ENCODE measurements at regions not wholly inside any gene's neighbourhood (a gene's known extent, or its start where the extent isn't known, plus 50 kb on each side); places are given as distances from the start of the nearest gene placed in this dataset.

- H3K4me3 Mint-ChIP-seq = no peak overlapping the region
Measured at GRCh38 chr5:2310946-2311345, 428.2 kb upstream of the IRX4 start.

DNA sequence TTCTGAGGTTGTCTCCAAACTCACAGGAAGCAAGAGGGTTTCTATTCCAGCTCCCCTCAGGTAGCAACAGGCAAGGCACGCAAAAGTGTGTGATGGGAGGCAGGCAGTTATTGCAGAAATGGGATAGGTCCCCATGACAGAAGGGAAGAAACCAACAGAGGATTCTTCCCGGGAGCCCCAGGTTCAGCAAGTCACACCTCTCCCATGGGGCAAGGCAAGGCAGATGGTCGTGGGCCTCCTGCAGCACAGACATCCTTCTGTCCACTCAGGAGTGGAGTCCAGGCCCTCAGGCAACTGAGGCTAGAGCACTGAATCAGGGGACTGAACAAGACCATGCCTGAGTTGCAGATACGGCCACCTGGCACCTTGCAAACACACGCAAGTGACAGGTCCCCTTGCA lies 424.9 kb upstream of the IRX4 start:
- DNase-seq (ENCODE audit: low spot score in 2 of 2) (no peak), ATAC-seq (no peak)
- Mint-ChIP-seq H3K4me3 (no peak overlapping the region), H3K4me1 (no peaks in the 10 kb centered on the region), H3K27ac (no peak overlapping the region), H3K9me3 (no peaks in the 10 kb centered on the region), H3K36me3 (no peaks in the 10 kb centered on the region)

More at GRCh38 chr5:2310946-2311345, 428.2 kb upstream of the IRX4 start:
- no peaks in the 10 kb centered on the region for H3K36me3 Mint-ChIP-seq
- peaks cover 4% of the 10 kb centered on the region for H3K9me3 Mint-ChIP-seq
- no peaks in the 10 kb centered on the region for H3K4me1 Mint-ChIP-seq
- DNase-seq (ENCODE audit: low spot score in 2 of 2) = no peak
- no peak overlapping the region for H3K27ac Mint-ChIP-seq
- peak; percentile 21 for ATAC-seq

DNA sequence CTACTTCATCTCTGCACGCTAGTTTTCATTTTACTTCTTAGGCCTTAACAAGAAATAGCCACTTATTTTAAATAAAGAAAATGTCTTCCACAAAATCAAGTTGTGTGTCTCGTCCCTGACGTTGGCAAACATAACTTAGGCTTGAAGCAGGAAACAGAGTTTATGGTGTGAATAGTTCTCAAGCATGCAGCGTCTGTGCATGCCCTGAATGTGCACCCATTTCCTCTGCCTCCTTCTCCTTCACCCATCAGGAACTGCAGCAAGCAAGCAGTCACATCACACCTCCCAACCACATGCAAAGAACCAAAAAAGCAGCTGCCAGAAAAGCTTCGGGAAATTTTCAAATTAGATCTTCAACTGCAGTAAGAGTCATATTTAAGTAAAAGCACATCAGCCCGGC lies 424.0 kb upstream of the IRX4 start:
- no peak overlapping the region for H3K4me3 Mint-ChIP-seq
- H3K36me3 Mint-ChIP-seq = no peaks in the 10 kb centered on the region
- ATAC-seq (no peak), DNase-seq (ENCODE audit: low spot score in 2 of 2) (no peak)
- H3K9me3 Mint-ChIP-seq = no peaks in the 10 kb centered on the region
- H3K27ac Mint-ChIP-seq = no peak overlapping the region
- H3K4me1 Mint-ChIP-seq = no peaks in the 10 kb centered on the region

DNA sequence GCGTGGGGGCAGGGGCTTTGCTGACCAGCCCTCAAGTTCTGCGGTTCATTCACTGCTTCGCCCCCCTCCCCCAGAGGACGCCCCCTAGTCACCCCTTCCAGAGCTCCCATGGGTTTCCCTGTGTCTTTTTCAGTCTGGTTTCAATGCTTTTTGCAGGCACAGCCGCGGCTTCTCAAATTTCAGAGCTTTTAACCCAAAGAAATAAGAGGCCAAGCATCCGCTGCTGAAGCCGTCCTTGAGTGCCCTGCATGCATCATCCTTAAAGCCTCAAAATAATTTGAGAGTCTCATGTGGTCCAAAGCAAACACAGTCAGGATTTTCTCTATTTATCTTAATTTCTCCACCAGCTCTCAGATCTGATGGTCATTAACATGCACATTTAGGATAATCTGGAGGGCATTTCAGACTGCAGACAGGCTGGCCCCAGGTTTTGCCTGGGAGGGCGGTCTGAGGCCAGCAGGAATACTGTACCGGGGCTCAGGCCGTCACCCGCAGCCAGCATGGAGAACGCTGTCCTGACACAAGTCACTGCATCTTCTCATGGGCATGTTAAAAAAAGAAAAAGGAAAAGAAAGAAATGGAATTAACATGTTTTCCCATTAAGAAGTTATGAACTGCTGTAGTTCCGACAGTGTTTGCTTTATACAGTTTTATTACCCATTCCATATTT lies 420.8 kb upstream of the IRX4 start:
- H3K9me3 Mint-ChIP-seq = no peaks in the 10 kb centered on the region
- no peak for ATAC-seq
- H3K4me1 Mint-ChIP-seq = no peaks in the 10 kb centered on the region
- H3K36me3 Mint-ChIP-seq = no peaks in the 10 kb centered on the region
- H3K27ac Mint-ChIP-seq = no peak overlapping the region
- H3K4me3 Mint-ChIP-seq = no peak overlapping the region
- no peak for DNase-seq (ENCODE audit: low spot score in 2 of 2)

- Mint-ChIP-seq H3K27ac (no peak overlapping the region), H3K4me3 (no peak overlapping the region), H3K4me1 (no peaks in the 10 kb centered on the region), H3K9me3 (no peaks in the 10 kb centered on the region), H3K36me3 (no peaks in the 10 kb centered on the region)
- DNase-seq (ENCODE audit: low spot score in 2 of 2) (no peak), ATAC-seq (no peak)
Measured at GRCh38 chr5:2302169-2302568, 419.4 kb upstream of the IRX4 start.

DNA sequence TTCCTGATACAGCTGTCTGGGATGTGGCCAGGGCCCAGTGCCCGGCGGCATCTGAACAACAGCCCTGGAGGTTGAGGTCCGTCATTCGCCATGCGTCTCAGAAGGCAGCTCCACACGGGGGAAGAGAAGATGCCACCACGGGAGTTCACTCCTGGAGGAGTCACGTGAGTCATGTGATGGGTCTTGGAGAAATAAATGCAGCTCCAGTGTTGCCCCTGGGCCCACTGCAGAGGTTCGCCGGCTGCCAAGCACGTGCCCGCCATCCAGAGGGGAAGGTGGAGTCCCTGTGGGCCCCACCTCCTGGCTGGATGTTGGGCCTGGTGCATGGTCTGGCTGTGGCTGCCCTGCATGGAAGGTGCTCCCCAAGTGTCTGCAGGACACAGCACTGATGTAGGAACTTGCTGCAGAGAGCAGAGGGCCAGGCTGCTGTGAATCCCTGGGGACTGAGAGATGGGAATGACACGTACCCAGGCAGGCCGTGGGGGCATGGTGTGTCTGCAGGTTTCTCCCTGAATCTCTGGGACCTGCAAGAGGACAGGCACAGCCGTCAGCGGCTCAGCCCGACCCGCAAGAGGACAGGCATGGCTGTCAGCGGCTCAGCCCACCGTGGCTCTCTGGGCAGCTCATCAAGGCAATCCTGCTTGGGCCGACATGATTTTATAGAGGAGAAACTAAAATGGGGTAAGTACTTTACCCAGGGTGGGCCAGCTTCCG lies 418.3 kb upstream of the IRX4 start:
- Mint-ChIP-seq H3K36me3 (no peaks in the 10 kb centered on the region), H3K9me3 (no peaks in the 10 kb centered on the region), H3K4me1 (no peaks in the 10 kb centered on the region), H3K27ac (no peak overlapping the region), H3K4me3 (no peak overlapping the region)
- DNase-seq (ENCODE audit: low spot score in 2 of 2) (no peak), ATAC-seq (no peak)

DNA sequence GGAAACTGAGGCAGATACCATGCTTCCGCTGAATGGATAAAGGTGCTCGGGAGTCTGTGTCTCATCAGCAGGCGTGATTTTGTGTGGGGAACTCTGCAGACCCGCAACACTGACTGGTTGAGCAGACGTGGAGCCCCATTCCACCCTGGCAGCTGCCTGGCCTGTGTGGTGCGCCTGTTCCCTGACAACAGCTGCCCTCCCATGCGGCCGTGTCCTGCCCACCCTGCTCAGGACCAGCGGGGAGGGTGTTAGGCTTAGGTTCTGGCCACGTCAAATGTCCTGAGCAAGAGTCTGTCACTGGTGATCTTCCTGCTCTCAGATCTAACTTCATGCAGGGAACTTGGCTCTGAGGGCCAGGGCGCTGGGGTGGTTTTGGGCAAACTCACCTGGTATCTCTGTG lies 417.7 kb upstream of the IRX4 start:
- Mint-ChIP-seq H3K4me1 (no peaks in the 10 kb centered on the region), H3K36me3 (no peaks in the 10 kb centered on the region), H3K27ac (no peak overlapping the region), H3K9me3 (no peaks in the 10 kb centered on the region), H3K4me3 (no peak overlapping the region)
- DNase-seq (ENCODE audit: low spot score in 2 of 2) (no peak), ATAC-seq (no peak)

GRCh38 chr5:2299388-2300220 lies 416.9 kb upstream of the IRX4 start:
- H3K4me3 Mint-ChIP-seq = no peak overlapping the region
- H3K36me3 Mint-ChIP-seq = no peaks in the 10 kb centered on the region
- no peak for ATAC-seq
- no peaks in the 10 kb centered on the region for H3K4me1 Mint-ChIP-seq
- no peak overlapping the region for H3K27ac Mint-ChIP-seq
- DNase-seq (ENCODE audit: low spot score in 2 of 2) = no peak
- no peaks in the 10 kb centered on the region for H3K9me3 Mint-ChIP-seq

- ATAC-seq (no peak), DNase-seq (ENCODE audit: low spot score in 2 of 2) (no peak)
- no peaks in the 10 kb centered on the region for H3K4me1 Mint-ChIP-seq
- H3K36me3 Mint-ChIP-seq = no peaks in the 10 kb centered on the region
- no peak overlapping the region for H3K4me3 Mint-ChIP-seq
- H3K27ac Mint-ChIP-seq = no peak overlapping the region
- H3K9me3 Mint-ChIP-seq = no peaks in the 10 kb centered on the region
Measured at GRCh38 chr5:2298781-2299180, 416.1 kb upstream of the IRX4 start.

- Mint-ChIP-seq H3K27ac (no peak overlapping the region), H3K4me3 (no peak overlapping the region), H3K4me1 (no peaks in the 10 kb centered on the region), H3K9me3 (no peaks in the 10 kb centered on the region), H3K36me3 (no peaks in the 10 kb centered on the region)
- no peak for ATAC-seq
- DNase-seq (ENCODE audit: low spot score in 2 of 2) = no peak
Measured at GRCh38 chr5:2297991-2298390, 415.3 kb upstream of the IRX4 start.

DNA sequence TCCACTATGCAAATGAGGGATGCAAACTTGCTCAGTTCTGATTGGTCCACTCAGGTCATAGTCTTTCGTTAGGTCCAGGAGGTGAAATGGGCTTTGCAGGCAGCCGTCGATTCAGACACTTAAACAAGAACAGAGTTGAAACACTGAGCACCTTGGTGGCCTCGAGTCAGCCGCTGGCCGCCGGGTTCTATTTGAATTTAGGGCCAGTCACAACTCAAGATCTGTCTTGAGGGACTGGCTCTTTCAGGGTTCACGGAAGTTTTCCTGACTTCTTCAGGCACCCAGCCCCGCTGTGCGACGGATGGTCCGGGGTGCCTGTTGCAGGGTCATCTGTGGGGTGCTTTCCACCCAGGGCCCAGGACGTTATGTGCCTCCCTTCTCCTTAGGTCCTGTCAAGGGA lies 412.8 kb upstream of the IRX4 start:
- DNase-seq (ENCODE audit: low spot score in 2 of 2) (no peak), ATAC-seq (no peak)
- Mint-ChIP-seq H3K27ac (no peak overlapping the region), H3K4me1 (no peaks in the 10 kb centered on the region), H3K36me3 (no peaks in the 10 kb centered on the region), H3K9me3 (no peaks in the 10 kb centered on the region), H3K4me3 (no peak overlapping the region)

GRCh38 chr5:2293906-2294305 lies 411.2 kb upstream of the IRX4 start:
- no peak overlapping the region for H3K27ac Mint-ChIP-seq
- ATAC-seq (no peak), DNase-seq (ENCODE audit: low spot score in 2 of 2) (no peak)
- H3K4me3 Mint-ChIP-seq = no peak overlapping the region
- no peaks in the 10 kb centered on the region for H3K9me3 Mint-ChIP-seq
- H3K36me3 Mint-ChIP-seq = no peaks in the 10 kb centered on the region
- H3K4me1 Mint-ChIP-seq = no peaks in the 10 kb centered on the region

GRCh38 chr5:2291146-2291840 lies 408.6 kb upstream of the IRX4 start:
- H3K27ac Mint-ChIP-seq = no peak overlapping the region
- H3K4me3 Mint-ChIP-seq = no peak overlapping the region
- H3K36me3 Mint-ChIP-seq = no peaks in the 10 kb centered on the region
- ATAC-seq = no peak
- no peaks in the 10 kb centered on the region for H3K4me1 Mint-ChIP-seq
- DNase-seq (ENCODE audit: low spot score in 2 of 2) = no peak
- H3K9me3 Mint-ChIP-seq = peaks cover 3% of the 10 kb centered on the region

GRCh38 chr5:2289380-2289779 lies 406.7 kb upstream of the IRX4 start:
- Mint-ChIP-seq H3K4me3 (no peak overlapping the region), H3K27ac (no peak overlapping the region), H3K36me3 (no peaks in the 10 kb centered on the region), H3K9me3 (peaks cover 3% of the 10 kb centered on the region), H3K4me1 (no peaks in the 10 kb centered on the region)
- ATAC-seq (no peak), DNase-seq (ENCODE audit: low spot score in 2 of 2) (no peak)

DNA sequence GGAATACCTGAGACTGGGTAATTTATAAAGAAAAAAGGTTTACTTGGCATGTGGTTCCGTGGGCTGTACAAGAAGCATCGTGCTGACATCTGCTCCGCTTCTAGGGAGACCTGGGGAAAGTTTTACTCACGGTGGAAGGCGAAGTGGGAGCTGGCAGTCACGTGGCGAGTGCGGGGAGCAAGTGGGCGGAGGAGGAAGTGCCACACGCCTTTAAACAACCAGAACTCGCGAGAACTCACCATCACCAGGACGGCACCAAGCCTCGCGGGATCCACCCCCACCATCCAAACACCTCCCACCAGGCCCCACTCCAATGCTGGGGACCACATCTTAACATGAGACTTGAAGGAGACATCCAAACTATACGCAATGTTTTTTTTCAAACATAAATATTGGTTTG lies 406.2 kb upstream of the IRX4 start:
- no peak overlapping the region for H3K4me3 Mint-ChIP-seq
- no peaks in the 10 kb centered on the region for H3K4me1 Mint-ChIP-seq
- H3K9me3 Mint-ChIP-seq = peaks cover 3% of the 10 kb centered on the region
- DNase-seq (ENCODE audit: low spot score in 2 of 2) (no peak), ATAC-seq (no peak)
- no peaks in the 10 kb centered on the region for H3K36me3 Mint-ChIP-seq
- no peak overlapping the region for H3K27ac Mint-ChIP-seq
